Activated CD8-positive, alpha-beta memory T cell treated with anti-CD3 and anti-CD28 coated beads, Interleukin-2, amount 50 U/mL, for 4 hours (primary cell): ENCODE measurements at regions not wholly inside any gene's neighbourhood (a gene's known extent, or its start where the extent isn't known, plus 50 kb on each side); places are given as distances from the start of the nearest gene placed in this dataset.
"Not testable (repeated sequence)": the region's sequence is repeated elsewhere in the genome, so short reads cannot be mapped to it uniquely, and the experiment has no call there.

Experiments used
- DNase-seq: peaks from one replicate; pipeline ENCODE4 v3.0.0-alpha.2; 2020

DNA sequence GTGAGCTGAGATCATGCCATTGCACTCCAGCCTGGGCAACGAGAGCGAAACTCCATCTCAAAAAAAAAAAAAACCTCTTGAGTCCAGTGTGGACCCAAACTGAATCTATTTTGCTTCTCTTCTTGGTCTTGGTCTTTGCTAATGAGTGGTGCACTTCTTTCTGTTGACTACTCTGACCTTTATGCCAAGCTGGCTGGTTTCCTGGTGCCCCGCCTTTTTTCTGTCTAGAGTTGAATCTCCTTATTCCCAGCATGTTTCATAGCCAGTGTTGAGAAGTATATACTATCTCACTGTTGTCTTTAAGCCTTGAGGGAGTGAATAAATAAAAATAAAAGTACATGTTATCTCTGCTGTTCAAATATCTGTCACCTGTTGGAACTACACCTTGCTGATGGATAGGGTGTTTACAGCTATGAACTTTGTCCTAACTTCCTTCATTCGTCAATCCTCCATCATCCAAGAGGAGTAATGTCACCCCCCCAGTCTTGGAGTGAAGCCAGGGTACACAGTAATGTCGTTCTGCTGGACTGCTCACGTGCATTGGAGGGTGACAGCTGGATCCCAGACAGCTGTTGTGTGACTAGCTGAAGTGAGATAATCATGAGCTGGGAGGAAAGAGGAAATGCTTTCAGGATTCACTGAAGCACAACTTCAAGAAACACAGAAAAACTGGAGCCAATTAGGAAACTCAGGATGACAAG is 99.3 kb upstream of the PRKG2 start:
- DNase-seq: no peak

DNA sequence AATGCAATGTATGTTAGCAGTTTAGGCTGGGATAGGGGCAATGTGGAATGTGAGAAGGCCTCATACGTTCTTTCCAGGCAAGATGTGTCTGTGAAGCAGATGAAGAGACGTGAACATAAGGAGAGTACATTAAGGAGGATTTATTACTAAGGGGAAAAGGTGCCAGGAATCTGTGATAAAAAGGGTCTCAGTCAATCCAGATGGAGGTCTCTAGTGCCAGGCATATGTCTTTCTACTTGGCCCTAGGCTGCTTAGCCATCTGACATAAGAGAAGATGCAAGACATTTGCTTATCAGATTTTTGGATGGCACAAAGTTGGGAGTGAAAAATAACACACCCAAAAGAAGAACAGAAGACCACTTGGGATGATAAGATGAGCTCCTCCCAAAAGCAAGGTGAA is 93.0 kb upstream of the PRKG2 start:
- no peak for DNase-seq

DNA sequence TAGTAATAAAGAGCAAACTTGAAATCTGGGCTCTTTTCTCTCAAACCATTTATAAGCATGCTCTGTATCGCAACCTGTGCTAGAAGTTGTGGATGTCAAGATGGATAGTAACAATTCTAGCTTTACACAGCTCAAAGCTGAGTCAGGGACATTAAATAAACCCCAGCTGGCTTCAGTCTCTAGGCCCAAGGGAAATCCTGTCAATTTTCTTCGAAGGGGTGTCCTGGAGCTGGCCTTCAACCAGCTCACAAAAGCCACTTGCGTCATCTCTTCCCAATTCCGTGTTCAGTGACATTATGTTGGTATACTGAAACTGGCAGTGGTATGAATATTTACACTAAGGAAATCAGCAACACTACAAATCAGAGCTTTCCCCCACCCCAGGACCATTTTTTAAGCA is 89.8 kb upstream of the PRKG2 start:
- no peak for DNase-seq

DNA sequence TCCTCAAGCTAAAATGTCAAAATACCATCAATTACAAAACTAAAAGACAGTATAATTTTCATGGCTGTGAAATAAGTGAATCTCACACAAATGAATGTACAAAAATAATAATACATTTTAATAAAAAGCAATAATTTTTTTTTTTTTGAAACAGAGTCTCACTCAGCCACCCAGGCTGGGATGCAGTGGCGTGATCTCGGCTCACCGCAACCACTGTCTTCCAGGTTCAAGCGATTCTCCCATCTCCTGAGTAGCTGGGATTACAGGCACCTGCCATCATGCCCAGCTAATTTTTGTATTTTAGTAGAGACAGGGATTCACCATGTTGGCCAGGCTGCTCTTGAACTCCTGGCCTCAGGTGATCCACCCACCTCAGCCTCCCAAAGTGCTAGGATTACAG is 85.3 kb upstream of the PRKG2 start:
- not testable (repeated sequence) for DNase-seq

DNA sequence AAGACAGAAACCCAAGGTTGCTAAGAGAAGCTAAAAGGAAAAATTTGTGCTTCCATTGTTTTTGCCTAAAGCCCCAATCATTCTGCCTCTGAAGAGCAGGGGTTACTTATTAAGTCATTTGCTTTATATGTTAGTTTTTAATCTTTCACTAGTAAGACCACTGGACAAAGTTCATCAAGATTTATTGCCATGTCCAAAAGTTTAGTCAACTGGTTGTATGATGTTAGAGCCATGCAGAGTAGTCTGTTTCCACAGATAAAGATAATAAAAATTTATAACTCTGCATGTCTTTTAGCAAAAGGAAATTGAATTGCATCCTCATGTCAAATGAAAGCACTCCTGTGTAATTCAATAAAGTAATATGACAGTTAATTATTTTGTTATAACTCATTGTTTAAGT is 75.8 kb upstream of the PRKG2 start:
- no peak for DNase-seq

DNA sequence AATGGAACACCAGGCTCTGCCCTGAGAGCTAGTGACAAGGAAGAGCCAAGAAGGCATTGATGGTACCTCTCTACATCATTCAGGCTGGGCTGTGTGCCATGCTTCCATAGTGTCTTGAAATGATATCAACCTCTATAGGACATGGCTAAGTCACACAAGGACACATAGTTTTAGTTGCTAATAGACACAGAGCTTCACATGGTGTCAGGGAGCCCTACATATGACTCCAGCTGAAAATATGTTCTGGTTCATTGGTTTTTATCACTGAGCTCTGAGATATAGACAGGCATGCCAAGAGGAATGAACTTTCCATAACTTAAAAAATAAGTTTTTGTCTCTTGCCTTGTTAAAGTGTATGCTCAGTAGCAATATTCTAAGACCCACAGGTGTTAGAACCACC is 72.1 kb upstream of the PRKG2 start:
- no peak for DNase-seq

DNA sequence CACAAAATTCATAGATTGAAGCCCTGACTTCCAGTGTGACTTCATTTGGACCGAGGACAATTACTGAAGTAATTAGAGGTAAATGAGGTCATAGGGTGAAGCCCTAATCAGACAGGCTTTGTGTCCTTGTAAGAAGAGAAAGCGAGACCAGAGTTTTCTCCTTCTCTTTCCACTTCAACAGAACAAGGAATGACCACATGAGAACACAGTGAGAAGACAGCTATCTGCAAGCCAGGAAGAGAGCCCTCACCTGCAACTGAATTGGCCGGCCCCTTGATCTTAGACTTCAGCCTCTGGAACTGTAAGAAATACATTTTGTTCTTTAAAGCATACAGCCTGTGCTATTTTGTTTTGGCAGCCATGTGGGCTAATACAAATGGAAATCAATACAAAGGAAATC is 67.1 kb upstream of the PRKG2 start:
- no peak for DNase-seq

DNA sequence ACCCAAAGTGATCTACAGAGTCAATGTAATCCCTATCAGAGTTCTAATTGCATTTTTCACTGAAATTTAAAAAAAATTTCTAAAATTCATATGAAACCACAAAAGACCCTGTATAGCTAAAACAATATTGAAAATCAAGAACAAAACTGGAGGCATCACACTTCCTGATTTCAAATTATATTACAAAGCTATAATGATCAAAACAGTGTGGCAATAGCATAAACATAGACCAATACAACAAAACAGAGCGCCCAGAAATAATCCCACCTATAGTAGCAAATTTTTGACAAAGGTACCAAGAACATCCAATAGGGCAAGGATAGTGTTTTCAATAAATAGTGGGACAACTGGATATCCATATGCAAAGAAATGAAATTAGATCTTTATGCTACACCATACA is 59.4 kb upstream of the PRKG2 start:
- no peak for DNase-seq

DNA sequence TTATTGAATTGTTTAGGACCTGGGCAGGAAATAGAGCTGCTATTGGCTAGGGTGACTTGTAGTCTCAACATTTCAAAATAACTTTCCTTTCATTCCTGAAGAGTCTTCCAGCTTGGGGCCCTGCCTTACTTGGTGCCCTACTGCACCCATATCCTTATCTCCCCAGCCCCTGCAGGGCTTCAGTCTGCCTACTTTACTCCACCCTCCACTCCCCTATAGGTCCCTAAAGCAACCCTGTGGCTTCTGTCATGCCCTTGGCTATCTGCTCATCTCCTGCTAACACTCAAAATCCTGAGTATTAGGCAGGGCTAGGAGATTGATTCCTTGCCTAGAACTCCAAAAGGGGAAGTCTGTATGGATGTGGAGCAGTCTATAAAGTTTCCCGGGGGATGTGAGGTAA is 57.6 kb upstream of the PRKG2 start:
- no peak for DNase-seq
